Trophoblast cell (in vitro differentiated cells and primary cell): ENCODE measurements at regions not wholly inside any gene's neighbourhood (a gene's known extent, or its start where the extent isn't known, plus 50 kb on each side); places are given as distances from the start of the nearest gene placed in this dataset.

Experiments used
- DNase-seq, 2 donors: peaks; one replicate each; pipeline ENCODE4 v3.0.0-alpha.2; 2016
- H2AFZ ChIP-seq: 2 replicates; pipeline ENCODE4 v1.6.1; 2013; ENCODE audit warnings: low read length, moderate library complexity, mild to moderate bottlenecking; ENCODE audit not compliant: insufficient read depth, poor library complexity
- H2AK5ac ChIP-seq: 2 replicates; pipeline ENCODE4 v1.6.1; 2013; ENCODE audit warnings: mild to moderate bottlenecking, low read length
- H2BK120ac ChIP-seq: 2 replicates; pipeline ENCODE4 v1.6.1; 2013; ENCODE audit warnings: low read length, mild to moderate bottlenecking, moderate library complexity; ENCODE audit not compliant: insufficient read depth, poor library complexity
- H2BK12ac ChIP-seq: 2 replicates; pipeline ENCODE4 v1.6.1; 2013; ENCODE audit warnings: mild to moderate bottlenecking, low read length, moderate library complexity
- H2BK5ac ChIP-seq: 2 replicates; pipeline ENCODE4 v1.6.1; 2013; ENCODE audit warnings: low read length, low read depth, moderate library complexity, mild to moderate bottlenecking; ENCODE audit not compliant: poor library complexity
- H3K14ac ChIP-seq: 2 replicates; pipeline ENCODE4 v1.6.1; 2013; ENCODE audit warnings: mild to moderate bottlenecking, low read length
- H3K18ac ChIP-seq: 2 replicates; pipeline ENCODE4 v1.6.1; 2013; ENCODE audit warnings: mild to moderate bottlenecking, low read length
- H3K23ac ChIP-seq: 2 replicates; pipeline ENCODE4 v1.6.1; 2013; ENCODE audit warnings: low read length
- H3K27ac ChIP-seq: 2 replicates; pipeline ENCODE4 v1.5.1; 2013; ENCODE audit warnings: low read depth, mild to moderate bottlenecking, inconsistent platforms, low read length, moderate library complexity
- H3K27me3 ChIP-seq: 2 replicates; pipeline ENCODE4 v1.6.1; 2013; ENCODE audit warnings: inconsistent platforms, mild to moderate bottlenecking, low read length, moderate library complexity; ENCODE audit not compliant: insufficient read depth
- H3K36me3 ChIP-seq, 2 experiments: 1 replicate in 1 of 2; 2 replicates in 1 of 2; pipeline ENCODE4 v1.6.1; 2013; ENCODE audit warnings: low read length in 2 of 2, mild to moderate bottlenecking in 2 of 2, moderate library complexity in 1 of 2; ENCODE audit not compliant: insufficient read depth in 2 of 2, control insufficient read depth in 1 of 2
- H3K4ac ChIP-seq: 2 replicates; pipeline ENCODE4 v1.6.1; 2013; ENCODE audit warnings: low read depth, mild to moderate bottlenecking, low read length, moderate library complexity
- H3K4me1 ChIP-seq, 2 experiments: 1 replicate in 1 of 2; 2 replicates in 1 of 2; pipeline ENCODE4 v1.6.1; 2013; ENCODE audit warnings: low read length in 2 of 2, mild to moderate bottlenecking in 2 of 2, moderate library complexity in 1 of 2; ENCODE audit not compliant: insufficient read depth in 2 of 2, control insufficient read depth in 1 of 2
- H3K4me2 ChIP-seq: 2 replicates; pipeline ENCODE4 v1.6.1; 2013; ENCODE audit warnings: inconsistent platforms, mild to moderate bottlenecking, low read length, moderate library complexity
- H3K4me3 ChIP-seq: 2 replicates; pipeline ENCODE4 v1.5.1; 2013; ENCODE audit warnings: mild to moderate bottlenecking, low read depth, low read length, inconsistent platforms
- H3K79me1 ChIP-seq: one replicate; pipeline ENCODE4 v1.6.1; 2013; ENCODE audit warnings: low read length
- H3K79me2 ChIP-seq: 2 replicates; pipeline ENCODE4 v1.6.1; 2013; ENCODE audit warnings: low read length, mild to moderate bottlenecking; ENCODE audit not compliant: control insufficient read depth, insufficient read depth, poor library complexity
- H3K9ac ChIP-seq: 2 replicates; pipeline ENCODE4 v1.6.1; 2013; ENCODE audit warnings: mild to moderate bottlenecking, low read length
- H3K9me3 ChIP-seq: 2 replicates; pipeline ENCODE4 v1.6.1; 2013; ENCODE audit warnings: low read depth, mild to moderate bottlenecking, control low read depth, inconsistent platforms, low read length; ENCODE audit not compliant: insufficient read depth
- H4K12ac ChIP-seq: 2 replicates; pipeline ENCODE4 v1.6.1; 2013; ENCODE audit warnings: low read depth, mild to moderate bottlenecking, low read length, moderate library complexity
- H4K8ac ChIP-seq: 2 replicates; pipeline ENCODE4 v1.6.1; 2013; ENCODE audit warnings: low read depth, mild to moderate bottlenecking, low read length, moderate library complexity
- H4K91ac ChIP-seq: one replicate; pipeline ENCODE4 v1.6.1; 2013; ENCODE audit warnings: low read depth, mild to moderate bottlenecking, low read length, moderate library complexity
- WGBS: extraction: QIAGEN DNeasy Blood & Tissue Kit; methylation state at CpG from one replicate; pipeline ENCODE4 v1.1.7; 2013; ENCODE audit warnings: missing lambda C conversion rate; ENCODE audit not compliant: insufficient read length, insufficient coverage; ENCODE audit errors: extremely low coverage; 5-methylcytosine and 5-hydroxymethylcytosine counted together

GRCh38 chr18:33851546-33852078, 273.6 kb downstream of the ASXL3 start:
- Histone ChIP-seq H2BK120ac (no peak overlapping the region), H3K23ac (no peak overlapping the region), H3K79me2 (no peaks in the 10 kb centered on the region), H4K12ac (no peak overlapping the region), H3K18ac (no peak overlapping the region), H2BK5ac (no peak overlapping the region), H3K27ac (no peak overlapping the region), H3K36me3 (no peaks in the 10 kb centered on the region), H2BK12ac (no peak overlapping the region), H3K4ac (no peak overlapping the region), H3K79me1 (no peaks in the 10 kb centered on the region), H3K14ac (no peak overlapping the region), H4K8ac (no peak overlapping the region), H3K27me3 (no peaks in the 10 kb centered on the region), H4K91ac (no peak overlapping the region), H2AFZ (no peak overlapping the region), H2AK5ac (no peak overlapping the region), H3K9me3 (no peaks in the 10 kb centered on the region), H3K4me3 (no peak overlapping the region), H3K4me2 (no peak overlapping the region), H3K9ac (no peak overlapping the region), H3K4me1 (no peaks in the 10 kb centered on the region)
- WGBS = no CpG with 5 or more reads among the region's 3 CpGs
- no peak for DNase-seq

- WGBS = no CpG with 5 or more reads among the region's 4 CpGs
- no peak overlapping the region for H3K18ac ChIP-seq
Measured at GRCh38 chr18:33849731-33850130, 271.7 kb downstream of the ASXL3 start.

GRCh38 chr18:33844232-33844631, 266.2 kb downstream of the ASXL3 start:
- Histone ChIP-seq H4K8ac (no peak overlapping the region), H2AK5ac (no peak overlapping the region), H2BK5ac (no peak overlapping the region), H2AFZ (no peak overlapping the region), H3K27me3 (no peaks in the 10 kb centered on the region), H3K27ac (no peak overlapping the region), H3K4ac (no peak overlapping the region), H3K9me3 (no peaks in the 10 kb centered on the region), H4K12ac (no peak overlapping the region), H2BK12ac (no peak overlapping the region), H4K91ac (no peak overlapping the region), H3K4me3 (no peak overlapping the region), H2BK120ac (no peak overlapping the region), H3K23ac (no peak overlapping the region), H3K79me2 (no peaks in the 10 kb centered on the region), H3K14ac (no peak overlapping the region), H3K4me2 (no peak overlapping the region), H3K9ac (no peak overlapping the region), H3K4me1 (no peaks in the 10 kb centered on the region), H3K79me1 (no peaks in the 10 kb centered on the region), H3K18ac (no peak overlapping the region), H3K36me3 (no peaks in the 10 kb centered on the region)
- WGBS = no CpG with 5 or more reads among the region's 3 CpGs
- DNase-seq = no peak

More at GRCh38 chr18:33849731-33850130, 271.7 kb downstream of the ASXL3 start:
- H2BK5ac ChIP-seq = no peak overlapping the region
- H3K23ac ChIP-seq = no peak overlapping the region
- no peak overlapping the region for H3K14ac ChIP-seq
- no peak overlapping the region for H3K4ac ChIP-seq
- H3K9me3 ChIP-seq = no peaks in the 10 kb centered on the region
- no peaks in the 10 kb centered on the region for H3K27me3 ChIP-seq
- H4K12ac ChIP-seq = no peak overlapping the region
- no peak overlapping the region for H4K91ac ChIP-seq
- no peak overlapping the region for H2AFZ ChIP-seq
- H3K4me3 ChIP-seq = no peak overlapping the region
- no peak overlapping the region for H3K9ac ChIP-seq
- no peak for DNase-seq
- H3K79me2 ChIP-seq = no peaks in the 10 kb centered on the region
- no peaks in the 10 kb centered on the region for H3K36me3 ChIP-seq
- no peak overlapping the region for H2AK5ac ChIP-seq
- H3K4me1 ChIP-seq = no peaks in the 10 kb centered on the region
- no peak overlapping the region for H3K27ac ChIP-seq
- no peak overlapping the region for H2BK12ac ChIP-seq
- no peak overlapping the region for H2BK120ac ChIP-seq
- no peak overlapping the region for H4K8ac ChIP-seq
- H3K79me1 ChIP-seq = no peaks in the 10 kb centered on the region
- no peak overlapping the region for H3K4me2 ChIP-seq

DNA sequence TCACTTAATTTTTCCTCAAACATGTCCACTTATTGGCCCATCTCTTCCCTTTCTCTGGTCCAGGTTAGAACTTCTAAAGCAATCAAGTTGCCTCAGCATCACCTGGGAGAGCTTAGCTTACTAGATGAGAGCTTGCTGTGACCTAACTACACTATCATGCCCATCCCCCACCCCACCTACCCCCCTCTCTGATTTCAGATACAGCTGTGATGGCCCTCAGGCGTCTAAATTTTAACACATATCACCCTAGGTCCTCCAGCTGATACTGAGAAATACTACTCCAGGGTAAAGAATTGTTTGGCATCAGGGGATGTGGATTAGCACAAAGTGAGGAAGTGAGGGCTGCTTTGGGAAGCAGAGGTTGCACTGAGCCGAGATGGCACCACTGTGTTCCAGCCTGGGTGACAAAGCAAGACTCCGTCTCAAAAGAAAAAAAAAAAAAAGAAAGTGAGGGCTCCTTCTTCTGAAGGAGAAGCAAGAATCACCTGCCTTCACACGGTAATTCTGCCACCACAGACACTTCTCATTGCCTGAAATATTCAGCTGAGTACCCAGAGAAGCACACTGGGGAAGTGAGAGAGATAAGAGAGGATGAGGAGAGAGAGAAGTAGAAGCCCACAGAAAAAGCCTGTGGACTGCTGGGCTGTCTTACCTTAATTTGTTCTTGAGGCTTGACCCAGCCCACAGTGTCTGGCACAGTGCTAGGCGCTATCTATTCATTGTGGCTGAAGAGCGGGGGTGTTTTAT, 263.4 kb downstream of the ASXL3 start:
- Histone ChIP-seq H3K27me3 (no peaks in the 10 kb centered on the region), H4K12ac (no peak overlapping the region), H4K8ac (no peak overlapping the region)

More for the DNA sequence above, 263.4 kb downstream of the ASXL3 start:
- Histone ChIP-seq H3K79me1 (no peaks in the 10 kb centered on the region), H3K14ac (no peak overlapping the region), H3K27ac (no peak overlapping the region), H3K79me2 (no peaks in the 10 kb centered on the region), H2BK5ac (no peak overlapping the region), H3K4me3 (no peak overlapping the region), H3K4me1 (no peaks in the 10 kb centered on the region), H3K4ac (no peak overlapping the region), H2BK12ac (no peak overlapping the region), H3K9me3 (no peaks in the 10 kb centered on the region), H2AFZ (no peak overlapping the region), H3K36me3 (no peaks in the 10 kb centered on the region), H3K9ac (no peak overlapping the region), H4K91ac (no peak overlapping the region), H2BK120ac (no peak overlapping the region), H2AK5ac (no peak overlapping the region), H3K23ac (no peak overlapping the region), H3K4me2 (no peak overlapping the region), H3K18ac (no peak overlapping the region)
- WGBS = no CpG with 5 or more reads among the region's 6 CpGs
- DNase-seq = no peak
